GM20431 (cell line): ENCODE measurements at regions not wholly inside any gene's neighbourhood (a gene's known extent, or its start where the extent isn't known, plus 50 kb on each side); places are given as distances from the start of the nearest gene placed in this dataset.

ENCODE experiments used
- in situ Hi-C: fragments of 300-500 bp; cut with MseI, MboI; formaldehyde crosslinking; loops from one replicate; pipeline ENCODE4 v1.15.0; 2020; ENCODE audit warnings: low sequenced_read_pairs; ENCODE audit not compliant: unreplicated experiment

DNA sequence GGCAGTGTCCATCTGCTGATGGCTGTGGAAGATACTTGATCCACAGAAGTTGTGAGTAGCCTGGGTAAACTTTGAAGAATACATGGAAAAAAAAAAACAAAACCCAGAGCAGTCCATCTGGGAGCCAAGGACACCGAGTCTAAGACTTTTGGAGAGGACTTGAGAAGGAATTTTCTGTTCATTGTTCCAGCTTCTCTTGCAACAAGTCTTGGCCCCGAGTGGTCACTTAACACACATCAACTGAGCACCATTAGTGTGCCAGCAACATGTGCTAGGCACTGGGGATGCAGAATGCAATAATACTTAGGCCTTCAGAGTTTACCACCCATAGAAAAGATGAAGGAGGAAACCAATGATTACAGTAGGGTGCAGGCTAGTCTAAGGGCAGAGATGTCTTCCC, 266.7 kb downstream of the EMP1 start:
- in situ Hi-C loops = no loop called here

DNA sequence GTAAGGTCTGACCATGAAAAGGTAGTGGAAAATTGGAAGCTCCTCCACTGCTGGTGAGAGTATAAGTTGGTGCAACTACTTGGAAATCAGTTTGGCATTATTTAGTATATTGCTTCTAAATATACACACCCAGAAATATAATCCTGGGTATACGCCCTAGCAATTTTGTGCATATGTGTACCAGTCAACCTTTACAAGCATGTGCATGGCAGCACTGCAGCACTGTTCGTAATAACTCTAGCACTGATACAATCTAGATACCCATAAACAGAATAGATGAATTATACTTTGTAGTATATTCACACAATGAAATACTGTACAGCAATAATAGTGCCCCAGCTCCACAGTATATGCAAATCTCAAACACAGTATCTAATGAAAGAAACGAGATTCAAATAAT, 265.9 kb downstream of the EMP1 start:
- in situ Hi-C loops = no loop called here

DNA sequence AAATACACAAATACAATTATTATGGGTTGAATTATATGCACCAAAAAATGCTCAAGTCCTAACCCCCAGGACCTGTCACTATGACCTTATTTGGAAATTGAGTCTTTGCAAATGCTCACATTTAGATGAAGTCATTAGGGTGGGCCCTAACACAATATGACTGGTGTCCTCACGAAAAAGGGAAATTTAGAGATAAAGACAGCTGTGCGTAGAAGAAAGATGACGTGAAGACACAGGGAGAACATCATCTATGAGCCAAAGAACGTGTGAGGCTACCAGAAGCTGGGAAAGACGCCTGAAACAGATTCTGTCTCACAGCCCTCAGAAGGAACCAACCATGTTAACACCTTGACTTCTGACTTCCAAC, 259.2 kb downstream of the EMP1 start:
- in situ Hi-C loops = no loop called here

DNA sequence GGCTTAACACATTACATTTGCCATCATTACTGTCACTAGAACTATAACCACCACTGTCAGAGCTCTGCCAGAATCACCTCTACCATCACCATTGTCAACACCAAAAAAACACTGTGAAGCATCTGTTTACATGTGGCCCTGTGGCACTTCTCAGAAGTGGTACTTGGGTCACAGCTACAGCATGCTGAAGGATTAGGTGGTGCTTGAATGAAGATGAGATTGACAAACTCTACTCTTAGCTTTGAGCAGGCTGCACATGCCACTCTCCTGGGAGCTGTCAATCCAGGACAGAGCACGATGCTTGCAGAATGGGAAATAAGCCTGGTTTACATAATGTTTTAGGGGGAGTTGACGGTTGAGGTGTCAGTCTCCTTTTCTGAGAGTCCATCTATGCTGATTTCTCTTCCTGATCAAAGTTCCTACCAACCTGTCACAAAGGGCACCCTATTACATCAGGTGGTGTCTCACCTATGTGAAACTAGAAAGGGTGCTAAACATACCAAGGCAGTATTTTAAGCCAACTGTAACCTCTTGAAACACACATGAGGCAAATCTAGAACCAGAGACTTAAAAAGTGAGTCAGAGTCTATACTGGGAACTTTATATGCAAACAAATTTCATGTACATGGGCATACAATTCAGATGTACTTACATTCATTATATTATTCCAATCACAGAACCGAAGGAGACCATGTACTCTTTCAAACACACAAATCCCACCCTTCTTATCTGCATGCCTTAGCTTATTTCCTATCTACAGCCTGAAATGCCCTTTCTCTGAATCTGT, 258.7 kb downstream of the EMP1 start:
- in situ Hi-C loops = no loop called here

DNA sequence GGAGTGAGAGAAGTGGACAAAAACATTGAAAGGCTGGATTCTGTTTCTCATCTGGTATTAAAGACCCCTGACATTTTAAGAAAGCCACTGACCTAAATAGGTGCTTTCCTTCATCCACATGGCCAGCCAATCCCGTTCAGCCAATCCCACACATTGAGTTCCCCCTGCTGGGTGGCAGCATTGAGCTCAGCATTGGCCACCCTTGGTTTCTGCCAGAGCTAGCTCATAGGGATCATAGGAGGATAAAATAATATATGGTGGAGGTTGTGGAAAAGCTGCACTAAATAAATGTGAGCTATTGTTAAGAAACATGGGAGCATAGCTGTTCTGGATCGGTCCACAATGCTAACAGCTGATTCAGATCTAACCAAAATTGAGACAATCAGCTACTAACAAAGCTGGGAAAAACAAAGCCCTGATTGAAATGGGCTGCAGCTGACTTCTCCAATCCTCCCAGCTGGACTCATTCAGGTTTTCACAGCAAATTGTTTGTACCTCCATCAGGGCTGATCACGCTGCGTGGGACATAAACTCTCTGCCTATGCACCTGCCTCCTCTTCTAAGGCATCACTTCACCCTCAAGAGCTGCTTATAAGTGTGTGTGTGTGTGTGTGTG, 256.5 kb downstream of the EMP1 start:
- in situ Hi-C loops = no loop called here

DNA sequence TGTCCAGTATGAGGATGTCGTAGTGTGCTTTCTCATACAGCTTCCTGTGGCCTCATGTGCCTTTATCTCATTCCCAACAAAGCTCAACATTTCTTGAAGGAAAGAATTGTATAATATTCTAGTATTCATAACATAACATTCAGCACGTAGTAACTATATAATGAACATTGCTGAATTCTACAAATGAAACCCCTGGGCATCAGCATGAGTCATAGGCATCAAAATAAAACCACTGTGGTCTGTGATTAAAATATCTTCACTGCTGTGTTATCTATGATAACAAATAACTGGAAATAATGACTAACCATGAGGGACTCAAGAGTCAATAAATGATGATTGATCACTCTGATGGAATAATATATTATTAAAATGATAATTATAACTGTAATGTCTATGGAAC, 255.2 kb downstream of the EMP1 start:
- in situ Hi-C loops = no loop called here

DNA sequence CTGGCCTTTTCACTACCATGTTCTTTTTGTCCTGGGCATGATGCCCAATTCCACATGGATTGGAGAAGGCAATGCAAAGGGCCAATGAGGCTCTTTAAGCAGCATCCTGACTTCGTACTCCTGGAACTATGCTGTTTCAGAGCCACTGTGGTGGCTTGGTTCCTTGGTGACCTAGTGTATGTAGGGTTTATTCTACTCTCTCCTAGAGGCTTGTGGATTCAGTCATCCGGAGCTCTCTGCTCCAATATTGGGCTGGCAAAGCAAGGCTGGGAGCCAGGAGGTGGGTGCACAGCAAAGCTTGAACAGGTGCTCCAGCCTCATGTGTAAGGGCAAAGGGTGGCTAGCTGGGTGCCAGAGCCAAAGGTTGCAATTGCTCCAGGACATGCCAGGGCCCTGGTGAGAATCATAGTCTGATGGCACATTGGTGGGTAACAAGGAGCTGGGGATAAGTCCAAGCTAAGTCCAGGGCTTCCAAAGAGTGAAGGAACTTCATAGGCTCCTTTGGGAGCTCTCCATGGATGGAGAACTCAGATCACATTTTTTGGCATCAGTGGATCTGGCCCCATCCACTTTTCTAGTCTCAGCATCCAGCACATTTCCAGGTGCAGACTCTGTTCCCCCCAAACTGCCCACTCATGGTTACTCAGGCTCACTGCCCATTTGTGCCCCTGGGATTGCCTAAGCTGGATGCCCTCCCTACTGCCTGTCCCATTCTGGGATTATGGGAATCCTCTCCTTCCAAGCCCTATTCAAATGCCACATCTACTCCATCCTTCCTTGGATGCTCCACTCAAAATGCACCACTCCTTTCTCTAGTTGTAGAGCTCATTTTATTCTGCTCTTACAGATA, 253.9 kb downstream of the EMP1 start:
- in situ Hi-C loops = no loop called here

DNA sequence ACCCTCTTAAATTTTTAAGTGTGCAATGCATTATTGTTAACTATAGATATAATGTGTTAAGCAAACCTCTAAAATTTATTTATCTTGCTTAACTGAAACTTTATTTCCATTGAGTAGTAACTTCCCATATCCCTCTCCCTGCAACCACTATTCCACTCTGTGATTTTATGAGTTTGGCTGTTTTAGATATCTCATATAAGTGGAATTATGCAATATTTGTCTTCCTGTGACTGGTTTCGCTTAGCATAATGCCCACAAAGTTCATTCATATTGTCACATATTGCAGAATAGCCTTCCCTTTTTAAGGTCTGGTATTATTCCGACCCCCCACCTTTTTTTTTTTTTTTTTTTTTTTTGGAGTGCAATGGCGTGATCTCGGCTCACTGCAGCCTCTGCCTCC, 247.6 kb downstream of the EMP1 start:
- in situ Hi-C loops = no loop called here

DNA sequence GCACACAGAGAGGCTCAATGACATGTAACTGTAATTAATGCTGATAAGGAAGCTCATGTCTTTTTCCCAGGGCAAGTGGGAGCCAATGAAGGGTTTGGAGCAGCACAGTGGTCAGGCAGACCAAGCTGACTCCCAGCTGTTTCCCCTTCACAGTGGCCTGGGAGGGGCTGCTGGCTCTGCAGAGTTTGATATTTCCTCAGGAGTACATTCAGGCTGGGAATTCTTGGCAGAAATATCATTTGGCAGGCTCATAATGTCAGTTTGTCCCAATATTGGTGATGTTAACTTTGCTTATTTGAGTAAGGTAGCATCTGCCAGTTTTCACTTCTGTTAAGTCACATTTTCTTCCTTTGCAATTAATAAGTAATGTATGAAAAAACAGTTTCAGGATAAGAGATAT, 247.0 kb downstream of the EMP1 start:
- in situ Hi-C loops = no loop called here

DNA sequence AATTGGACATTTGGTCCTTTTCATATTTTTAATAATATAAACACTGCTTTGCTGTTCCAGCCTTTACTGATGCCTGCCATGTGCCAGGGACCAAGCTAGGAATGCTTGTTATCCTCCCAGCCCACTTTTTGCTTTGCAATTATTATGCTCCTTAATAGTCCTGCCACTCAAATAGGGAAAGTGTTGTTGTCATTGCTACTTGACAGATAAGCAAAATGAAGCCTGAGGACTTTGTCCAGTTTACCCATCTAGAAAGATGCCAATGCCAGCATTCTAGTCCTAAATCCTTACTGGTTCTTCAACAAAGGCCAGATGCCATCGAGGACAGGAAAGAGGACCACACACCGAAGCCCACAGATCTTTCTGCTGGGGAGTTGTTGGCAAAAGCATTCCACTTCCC, 246.5 kb downstream of the EMP1 start:
- in situ Hi-C loops = no loop called here

DNA sequence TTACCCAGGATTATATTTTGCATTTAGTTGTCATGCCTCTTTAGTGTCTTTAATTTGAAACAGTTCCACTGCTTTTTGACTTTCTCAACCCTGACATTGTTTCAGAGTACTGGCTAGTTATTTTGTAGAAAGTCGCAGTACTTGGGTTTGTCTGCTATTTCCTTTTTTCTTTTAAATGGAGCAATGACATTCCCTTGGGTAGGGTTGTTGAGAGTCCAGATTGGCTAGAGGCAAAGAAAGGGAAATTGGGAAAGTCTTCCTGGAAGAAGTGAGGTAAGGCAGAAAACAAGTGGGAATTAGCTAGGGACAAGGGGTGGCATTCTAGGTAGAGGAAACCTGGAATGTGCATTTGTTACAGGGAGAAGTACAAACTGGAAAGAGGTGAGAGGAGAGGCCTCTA, 245.9 kb downstream of the EMP1 start:
- in situ Hi-C loops = no loop called here

DNA sequence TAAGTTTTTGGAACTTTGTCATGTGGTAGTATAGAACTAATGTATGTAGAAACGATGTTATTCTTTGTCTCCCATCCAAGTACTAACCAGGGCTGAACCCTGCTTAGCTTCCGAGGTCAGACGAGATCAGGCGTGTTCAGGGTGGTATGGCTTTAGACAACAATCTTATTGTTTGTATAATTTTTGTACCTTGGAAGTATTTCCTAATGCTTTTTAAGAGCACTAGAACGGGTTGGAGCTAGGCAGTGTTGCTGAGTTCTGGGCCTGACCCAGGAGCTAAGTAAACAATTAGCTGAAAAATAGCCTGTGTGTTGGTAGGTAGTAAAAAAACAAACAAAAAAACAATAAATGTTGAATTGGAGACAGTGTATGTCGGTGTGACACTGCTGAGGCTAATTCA, 244.3 kb downstream of the EMP1 start:
- in situ Hi-C loops = no loop called here

DNA sequence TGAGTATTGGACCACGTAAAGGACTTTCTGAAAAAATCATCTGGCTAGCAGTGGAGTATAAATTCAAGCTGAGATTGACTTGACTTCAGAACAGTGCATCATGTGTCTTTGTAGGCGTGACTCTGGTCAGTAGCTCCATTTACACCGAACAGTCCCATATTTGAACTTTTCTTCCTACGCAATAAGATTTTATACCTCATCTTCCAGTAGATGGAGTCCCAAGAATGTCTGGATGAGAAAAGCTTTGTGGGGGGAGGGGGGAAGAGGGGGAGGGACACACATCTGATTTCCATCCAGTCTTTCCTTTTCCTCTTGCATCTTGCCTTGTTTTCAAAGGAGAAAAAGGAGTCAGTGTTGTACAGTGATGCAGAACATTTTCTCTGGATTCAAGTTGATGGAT, 241.0 kb downstream of the EMP1 start:
- in situ Hi-C loops = no loop called here

DNA sequence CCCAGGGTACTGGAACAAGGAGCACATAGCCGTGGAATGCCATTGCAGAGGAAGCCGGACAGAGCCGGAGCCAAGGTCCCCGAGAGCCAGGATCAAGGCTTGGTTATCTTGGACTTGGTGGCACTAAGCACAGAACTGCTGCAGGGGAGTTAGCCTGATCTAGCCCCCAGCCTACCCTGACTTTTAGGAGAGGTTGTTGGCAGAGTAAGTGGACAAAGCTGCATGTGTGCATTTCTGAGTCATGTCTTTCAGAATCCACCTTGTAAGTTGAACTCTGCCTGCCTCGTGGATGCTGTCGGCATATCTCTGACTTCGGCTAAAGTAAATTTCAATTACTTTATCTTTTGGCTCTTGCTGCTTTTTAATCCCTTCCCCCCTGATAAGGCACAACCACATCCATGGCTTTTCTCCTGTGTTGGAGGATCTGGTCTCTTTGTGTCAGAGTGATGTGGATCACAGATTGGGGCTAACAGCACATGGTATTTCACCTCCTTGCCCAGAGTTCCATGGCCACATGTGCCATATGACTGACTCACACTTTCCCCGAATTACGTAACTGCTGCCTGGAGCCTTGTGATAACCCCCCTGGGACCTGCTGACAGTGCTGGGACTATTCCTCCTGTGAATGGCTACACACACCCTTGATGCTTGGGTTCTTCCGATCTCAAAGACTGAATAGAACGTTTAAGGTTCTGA, 240.3 kb downstream of the EMP1 start:
- in situ Hi-C loops = no loop called here

DNA sequence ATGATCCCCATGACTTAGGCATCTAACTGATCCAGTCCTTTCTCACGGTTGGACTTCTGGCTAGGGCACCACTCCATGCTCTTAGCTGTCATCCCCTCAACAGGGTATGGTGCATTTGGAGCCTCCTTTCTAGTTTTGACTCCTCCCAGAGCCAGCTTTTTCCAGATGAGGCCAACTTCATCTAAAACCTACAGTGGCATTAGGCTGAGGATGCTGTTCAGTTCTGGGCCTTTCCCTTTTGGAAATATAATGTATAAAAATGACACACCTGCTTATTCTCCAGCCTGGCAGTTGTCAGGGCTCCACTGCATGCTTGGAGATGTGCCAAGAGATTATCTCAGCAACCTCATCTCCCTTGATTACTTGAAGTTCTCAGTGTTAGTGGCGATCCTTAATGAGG, 239.7 kb downstream of the EMP1 start:
- in situ Hi-C loops = no loop called here

DNA sequence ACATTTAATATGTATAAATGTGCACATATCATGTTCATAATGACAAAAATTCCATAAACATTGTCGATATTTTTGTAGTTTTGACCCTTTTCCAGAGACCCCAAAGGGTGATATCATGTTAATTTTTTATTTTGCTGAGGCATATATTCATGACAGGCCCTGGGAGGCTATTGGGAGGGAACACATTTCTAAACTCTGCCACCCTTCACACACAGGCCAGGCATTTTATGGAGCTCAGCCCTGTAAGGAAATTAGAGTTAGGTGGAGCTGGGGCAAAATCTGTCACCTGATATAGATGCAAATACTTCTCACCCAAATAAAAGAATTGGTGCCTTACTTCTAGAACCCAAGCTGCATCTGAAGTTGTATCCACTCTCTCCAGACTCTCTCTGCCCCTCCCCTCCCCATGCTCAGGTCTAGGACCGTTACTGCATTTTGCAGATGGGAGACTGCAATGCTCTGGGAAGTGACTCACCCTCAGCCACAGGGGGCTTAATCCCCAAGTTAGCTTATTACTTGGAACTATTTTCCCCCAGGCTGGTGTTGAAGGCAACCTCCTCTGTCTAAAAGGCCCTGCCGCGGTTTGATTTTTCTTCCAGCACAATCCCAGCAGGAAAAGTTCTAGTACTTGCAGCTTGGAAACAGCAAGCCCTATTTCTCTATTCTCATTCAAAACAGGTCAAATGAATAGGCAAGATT, 238.9 kb downstream of the EMP1 start:
- in situ Hi-C loops = no loop called here

DNA sequence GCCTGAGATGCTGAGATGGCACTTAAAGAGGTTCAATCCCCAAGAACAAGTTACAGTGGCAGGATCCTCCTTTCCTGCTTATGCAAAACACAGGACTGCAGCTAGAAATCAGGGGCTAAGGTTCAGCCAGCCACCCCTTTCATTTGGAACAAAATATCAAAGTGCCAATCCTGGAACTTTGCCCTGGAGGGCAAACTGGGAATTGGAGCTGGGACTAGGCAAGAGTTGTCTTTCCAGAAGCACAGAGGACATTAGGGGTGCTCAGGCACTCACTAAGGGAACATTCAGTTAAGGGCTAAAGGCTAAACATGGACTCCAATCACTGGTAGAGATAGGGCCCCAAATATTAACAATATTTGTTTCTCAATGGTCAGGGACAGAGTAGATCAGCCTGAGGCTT, 237.2 kb downstream of the EMP1 start:
- in situ Hi-C loops = no loop called here

DNA sequence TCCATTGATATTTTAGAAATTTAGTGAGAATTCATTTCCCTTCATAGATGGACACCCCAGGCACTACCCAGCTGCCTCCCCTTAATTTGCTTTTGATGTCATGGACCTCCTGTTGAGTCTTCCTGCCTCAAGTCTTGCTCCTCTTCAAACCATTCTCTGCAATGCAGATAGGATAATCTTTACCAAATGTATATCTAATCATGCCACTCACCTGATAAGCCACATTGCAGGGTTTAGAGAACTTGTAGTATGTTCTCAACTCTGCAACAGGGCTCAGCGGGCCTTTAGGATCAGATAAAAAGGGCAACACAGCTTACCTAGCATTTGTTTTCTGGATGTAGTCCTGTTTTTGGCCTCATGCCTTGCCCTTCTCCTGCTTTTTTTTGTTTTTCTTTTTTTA, 234.5 kb downstream of the EMP1 start:
- in situ Hi-C loops = no loop called here

DNA sequence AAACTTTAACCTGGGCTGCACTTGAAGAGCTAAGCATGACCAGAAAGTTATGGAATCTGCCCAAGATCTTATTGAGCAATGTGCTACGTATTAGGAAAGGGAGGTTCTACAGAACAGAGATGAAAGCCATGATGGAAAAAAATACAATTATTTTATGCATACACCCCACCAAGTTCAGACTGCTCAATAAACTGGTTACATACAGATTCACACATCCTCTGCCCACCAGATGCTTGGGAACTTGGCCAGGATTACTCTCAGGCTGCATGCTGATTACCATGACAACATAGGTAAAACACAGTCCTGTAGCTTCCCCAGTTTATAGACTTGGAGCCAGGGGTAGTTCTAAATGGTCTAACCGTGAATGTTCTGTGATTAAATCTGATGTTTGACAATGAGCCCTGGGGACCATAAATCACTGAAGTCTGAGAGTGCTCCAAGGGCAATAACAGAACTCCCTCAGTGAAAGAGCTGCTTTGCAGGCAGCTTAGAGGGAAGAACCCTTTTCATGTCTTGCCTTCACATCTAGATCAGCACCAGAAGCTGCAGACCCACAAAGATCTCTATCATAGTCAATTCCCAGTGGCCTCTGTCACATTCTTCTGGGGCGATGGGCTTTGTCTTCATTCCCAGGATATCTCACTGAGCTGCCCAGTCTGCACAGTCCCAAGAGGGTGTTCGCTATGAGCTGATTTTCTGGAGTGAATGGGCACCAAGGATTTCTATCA, 232.2 kb downstream of the EMP1 start:
- in situ Hi-C loops = no loop called here
